HCT116 (cell line): ENCODE measurements at regions not wholly inside any gene's neighbourhood (a gene's known extent, or its start where the extent isn't known, plus 50 kb on each side); places are given as distances from the start of the nearest gene placed in this dataset.

Source experiments
- ATAC-seq: fragments of 200-7000 bp; cut with Tn5 transposase; 2 replicates; pipeline ENCODE4 v1.9.1; 2020; ENCODE audit warnings: mild to moderate bottlenecking, moderate library complexity
- BruUV-seq: library from RNA; stranded (reverse); fragments of 400-500 nt; replicated peaks from 2 replicates; lab custom pipeline; 2021; lab: Mats Ljungman, UMichigan
- CTCF ChIA-PET: fragments of 300-600 bp; sonication (Branson Sonifier 250); formaldehyde crosslinking; loops from one replicate; lab custom pipeline; 2021; ENCODE audit warnings: antibody characterized with exemption; lab: Charles Lee
- POLR2A ChIA-PET: fragments of 300-600, 350-600 bp; sonication (Branson Sonifier 250); formaldehyde crosslinking; loops from one replicate; lab custom pipeline; 2021; ENCODE audit warnings: antibody characterized with exemption; lab: Charles Lee
- RAD21 ChIA-PET, 2 experiments: fragments of 300-600 bp; sonication (Branson Sonifier 250); formaldehyde crosslinking; loops; one replicate each; lab custom pipeline; 2023; ENCODE audit warnings: low total read pairs in 2 of 2; ENCODE audit not compliant: uncharacterized antibody in 2 of 2, unreplicated experiment in 2 of 2, low non-redundant PET in 1 of 2; lab: Charles Lee
- DNase-seq: peaks from one replicate; pipeline ENCODE4 v3.0.0-alpha.2; 2010; ENCODE audit warnings: low read depth, low spot score
- H2AFZ ChIP-seq: fragments of 200-600 bp; shearing (Covaris generic), sonication (generic); 2 replicates; pipeline ENCODE4 v1.6.1; 2017; ENCODE audit warnings: low read depth, mixed run types, mixed read lengths, antibody characterized with exemption, low read length; ENCODE audit not compliant: poor library complexity, severe bottlenecking
- H3K27ac ChIP-seq: 2 replicates; pipeline ENCODE4 v1.5.1; 2012; ENCODE audit warnings: low read depth, low read length
- H3K27me3 ChIP-seq: fragments of 200-600 bp; sonication (generic); 2 replicates; pipeline ENCODE4 v1.6.1; 2016; ENCODE audit warnings: mixed run types, low read length, mixed read lengths; ENCODE audit not compliant: insufficient read depth
- H3K36me3 ChIP-seq, 2 experiments: fragments of 200-500 bp in 1 of 2; fragments of 200-600 bp in 1 of 2; sonication (Bioruptor generic) in 1 of 2; sonication (generic) in 1 of 2; 2 replicates each; pipeline versions ENCODE4 v1.5.1 to v1.6.1; 2014 to 2016; ENCODE audit warnings: low read length in 2 of 2, inconsistent platforms in 1 of 2, mixed read lengths in 1 of 2, mixed run types in 1 of 2; ENCODE audit not compliant: insufficient read depth in 2 of 2, control insufficient read depth in 1 of 2
- H3K4me1 ChIP-seq, 2 experiments: fragments of 200-600 bp in 1 of 2; sonication (generic) in 1 of 2; 2 replicates each; pipeline versions ENCODE4 v1.5.1 to v1.6.1; 2012 to 2017; ENCODE audit warnings: low read length in 2 of 2, inconsistent platforms in 1 of 2, mild to moderate bottlenecking in 1 of 2, mixed read lengths in 1 of 2, mixed run types in 1 of 2, moderate library complexity in 1 of 2; ENCODE audit not compliant: insufficient read depth in 2 of 2, control insufficient read depth in 1 of 2
- H3K4me2 ChIP-seq: fragments of 200-600 bp; sonication (generic); 2 replicates; pipeline ENCODE4 v1.6.1; 2017; ENCODE audit warnings: mixed run types, low read length, mixed read lengths
- H3K4me3 ChIP-seq, 2 experiments: fragments of 200-600 bp in 1 of 2; sonication (generic) in 1 of 2; replicated peaks in 1 of 2; 2 replicates each; pipeline ENCODE4 v1.5.1; 2011 to 2016; ENCODE audit warnings: low read length in 2 of 2, control low read depth in 1 of 2, low read depth in 1 of 2, mild to moderate bottlenecking in 1 of 2, mixed read lengths in 1 of 2, mixed run types in 1 of 2
- H3K79me2 ChIP-seq: fragments of 200-600 bp; sonication (generic); 2 replicates; pipeline ENCODE4 v1.6.1; 2017; ENCODE audit warnings: mild to moderate bottlenecking, mixed run types, low read length, moderate library complexity, mixed read lengths; ENCODE audit not compliant: insufficient read depth
- H3K9ac ChIP-seq: fragments of 200-600 bp; sonication (generic); 2 replicates; pipeline ENCODE4 v1.6.1; 2016; ENCODE audit warnings: low read length, mixed read lengths
- H3K9me2 ChIP-seq: fragments of 200-600 bp; sonication (generic), shearing (Covaris generic); 2 replicates; pipeline ENCODE4 v1.6.1; 2017; ENCODE audit warnings: mixed run types, mild to moderate bottlenecking, moderate library complexity; ENCODE audit not compliant: insufficient read depth
- H3K9me3 ChIP-seq, 2 experiments: fragments of 200-500 bp in 1 of 2; fragments of 200-600 bp in 1 of 2; sonication (Bioruptor generic) in 1 of 2; sonication (generic) in 1 of 2; 2 replicates each; pipeline ENCODE4 v1.6.1; 2014 to 2017; ENCODE audit warnings: low read length in 2 of 2, mixed read lengths in 2 of 2, inconsistent platforms in 1 of 2, low read depth in 1 of 2, mild to moderate bottlenecking in 1 of 2, mixed run types in 1 of 2, moderate library complexity in 1 of 2; ENCODE audit not compliant: control insufficient read depth in 1 of 2, insufficient read depth in 1 of 2
- H4K20me1 ChIP-seq: fragments of 200-600 bp; sonication (generic), shearing (Covaris generic); 2 replicates; pipeline ENCODE4 v1.6.1; 2017; ENCODE audit warnings: mixed run types, mild to moderate bottlenecking, moderate library complexity; ENCODE audit not compliant: insufficient read depth
- CBX3 ChIP-seq: IDR thresholded peaks from 2 replicates; pipeline ENCODE4 v1.6.1; 2012; ENCODE audit warnings: low read depth
- CEBPB ChIP-seq: IDR thresholded peaks from 2 replicates; pipeline ENCODE4 v1.6.1; 2012; ENCODE audit warnings: low read depth
- EGR1 ChIP-seq: IDR thresholded peaks from 2 replicates; pipeline ENCODE4 v1.6.1; 2012; ENCODE audit warnings: low read depth
- ELF1 ChIP-seq: IDR thresholded peaks from 2 replicates; pipeline ENCODE4 v1.6.1; 2012; ENCODE audit warnings: low read depth, borderline replicate concordance
- EZH2 ChIP-seq: fragments of 200-600 bp; sonication (generic); IDR thresholded peaks from 2 replicates; pipeline ENCODE4 v1.6.1; 2017; ENCODE audit warnings: antibody characterized with exemption, mixed run types
- EZH2phosphoT487 ChIP-seq: fragments of 200-600 bp; IDR thresholded peaks from 2 replicates; pipeline ENCODE4 v1.6.1; 2018; ENCODE audit warnings: antibody characterized with exemption, borderline replicate concordance
- FOSL1 ChIP-seq: IDR thresholded peaks from 2 replicates; pipeline ENCODE4 v1.6.1; 2012; ENCODE audit warnings: low read depth
- JUND ChIP-seq: IDR thresholded peaks from 2 replicates; pipeline ENCODE4 v1.6.1; 2012
- POLR2A ChIP-seq: IDR thresholded peaks from 2 replicates; pipeline ENCODE4 v1.7.0; 2011; ENCODE audit warnings: borderline replicate concordance; ENCODE audit not compliant: insufficient read depth, insufficient read length; ENCODE audit errors: extremely low read depth
- POLR2AphosphoS5 ChIP-seq: IDR thresholded peaks from 2 replicates; pipeline ENCODE4 v1.6.1; 2011; ENCODE audit warnings: mild to moderate bottlenecking, low read depth, low read length, moderate library complexity
- SIN3A ChIP-seq: IDR thresholded peaks from 2 replicates; pipeline ENCODE4 v1.6.1; 2012; ENCODE audit warnings: low read depth
- SP1 ChIP-seq: IDR thresholded peaks from 2 replicates; pipeline ENCODE4 v1.6.1; 2012; ENCODE audit warnings: low read depth
- SRF ChIP-seq: IDR thresholded peaks from 2 replicates; pipeline ENCODE4 v1.6.1; 2012; ENCODE audit warnings: low read depth
- TCF7L2 ChIP-seq: IDR thresholded peaks from 2 replicates; pipeline ENCODE4 v1.7.0; 2011; ENCODE audit warnings: borderline replicate concordance, inconsistent platforms; ENCODE audit not compliant: insufficient read depth, insufficient read length; ENCODE audit errors: extremely low read depth
- YY1 ChIP-seq: IDR thresholded peaks from 2 replicates; pipeline ENCODE4 v1.6.1; 2011; ENCODE audit warnings: low read length, low read depth, moderate library complexity, mild to moderate bottlenecking; ENCODE audit not compliant: insufficient replicate concordance; ENCODE audit errors: extremely low read depth
- ZFX ChIP-seq: fragments of 450-650 bp; IDR thresholded peaks from 2 replicates; pipeline ENCODE4 v1.6.1; 2017
- ZNF274 ChIP-seq: fragments of 200-500 bp; sonication (Bioruptor generic); IDR thresholded peaks from 2 replicates; pipeline ENCODE4 v1.6.1; 2014; ENCODE audit warnings: mild to moderate bottlenecking, low read depth, low read length, inconsistent platforms
- intact Hi-C: fragments of 100-400 bp; cut with micrococcal nuclease; formaldehyde crosslinking; loops from 2 replicates; pipeline ENCODE4 v1.10.0; 2022
- TF ChIP-seq, protein P1 (sequence below): IDR thresholded peaks from 2 replicates; pipeline ENCODE4 v1.6.1; 2011; ENCODE audit warnings: mild to moderate bottlenecking, low read length, moderate library complexity; ENCODE audit not compliant: insufficient replicate concordance; ENCODE audit errors: extremely low read depth
- TF ChIP-seq, protein P2 (sequence below): IDR thresholded peaks from 2 replicates; pipeline ENCODE4 v1.6.1; 2012

DNA sequence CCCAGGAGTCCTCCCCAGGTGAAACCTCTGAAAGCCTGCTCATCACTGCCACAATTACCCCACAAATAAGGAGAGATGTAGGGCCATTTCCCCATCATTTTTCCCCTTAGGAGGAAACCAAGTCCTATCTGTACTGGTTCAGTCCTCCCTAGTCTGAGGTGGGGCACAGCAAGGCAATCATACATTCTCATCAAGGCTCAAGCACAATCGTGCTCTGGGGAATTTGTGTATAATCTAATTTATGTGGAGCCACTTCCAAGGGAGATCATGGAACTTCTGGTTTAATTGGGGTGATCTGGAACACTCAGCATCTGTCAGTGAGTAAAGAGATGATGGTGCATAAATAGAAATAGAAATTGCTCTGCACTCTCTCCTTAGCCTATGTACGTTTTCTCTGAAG is 546.9 kb downstream of the IGSF11 start:
- H3K27ac ChIP-seq = no peak overlapping the region
- H3K9me2 ChIP-seq = no peaks in the 10 kb centered on the region; the same call in 1 of the 2 replicates
- ATAC-seq = no peak
- POLR2A ChIA-PET = no interaction called here
- H3K9me3 ChIP-seq = no peaks in the 10 kb centered on the region
- no peak for DNase-seq
- no peaks in the 10 kb centered on the region for H3K4me1 ChIP-seq
- intact Hi-C loops = no loop called here
- CTCF ChIA-PET = no interaction called here
- no TSS peak for BruUV-seq
- H4K20me1 ChIP-seq = no peaks in the 10 kb centered on the region; the same call in 1 of the 2 replicates
- H3K36me3 ChIP-seq = no peaks in the 10 kb centered on the region
- H2AFZ ChIP-seq = no peak overlapping the region
- TF ChIP-seq, protein P1, sequence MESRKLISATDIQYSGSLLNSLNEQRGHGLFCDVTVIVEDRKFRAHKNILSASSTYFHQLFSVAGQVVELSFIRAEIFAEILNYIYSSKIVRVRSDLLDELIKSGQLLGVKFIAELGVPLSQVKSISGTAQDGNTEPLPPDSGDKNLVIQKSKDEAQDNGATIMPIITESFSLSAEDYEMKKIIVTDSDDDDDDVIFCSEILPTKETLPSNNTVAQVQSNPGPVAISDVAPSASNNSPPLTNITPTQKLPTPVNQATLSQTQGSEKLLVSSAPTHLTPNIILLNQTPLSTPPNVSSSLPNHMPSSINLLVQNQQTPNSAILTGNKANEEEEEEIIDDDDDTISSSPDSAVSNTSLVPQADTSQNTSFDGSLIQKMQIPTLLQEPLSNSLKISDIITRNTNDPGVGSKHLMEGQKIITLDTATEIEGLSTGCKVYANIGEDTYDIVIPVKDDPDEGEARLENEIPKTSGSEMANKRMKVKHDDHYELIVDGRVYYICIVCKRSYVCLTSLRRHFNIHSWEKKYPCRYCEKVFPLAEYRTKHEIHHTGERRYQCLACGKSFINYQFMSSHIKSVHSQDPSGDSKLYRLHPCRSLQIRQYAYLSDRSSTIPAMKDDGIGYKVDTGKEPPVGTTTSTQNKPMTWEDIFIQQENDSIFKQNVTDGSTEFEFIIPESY = no peak
- TF ChIP-seq SRF = no peak
- TF ChIP-seq POLR2A = no peak
- TF ChIP-seq ELF1 = no peak
- no peak for TF ChIP-seq CBX3
- no peak for TF ChIP-seq ZNF274
- no peak for TF ChIP-seq EGR1
- TF ChIP-seq SIN3A = no peak
- TF ChIP-seq ZFX = no peak
- TF ChIP-seq POLR2AphosphoS5 = no peak
- no peak for TF ChIP-seq CEBPB
- TF ChIP-seq JUND = no peak
- TF ChIP-seq EZH2phosphoT487 = no peak
- TF ChIP-seq YY1 = no peak
- no peak for TF ChIP-seq SP1
- no peak for TF ChIP-seq FOSL1
- no peak for TF ChIP-seq TCF7L2
- TF ChIP-seq, protein P2, sequence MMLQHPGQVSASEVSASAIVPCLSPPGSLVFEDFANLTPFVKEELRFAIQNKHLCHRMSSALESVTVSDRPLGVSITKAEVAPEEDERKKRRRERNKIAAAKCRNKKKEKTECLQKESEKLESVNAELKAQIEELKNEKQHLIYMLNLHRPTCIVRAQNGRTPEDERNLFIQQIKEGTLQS = no peak
- no peak for TF ChIP-seq EZH2
- H3K4me3 ChIP-seq = no peak overlapping the region
- no peak overlapping the region for H3K4me2 ChIP-seq
- H3K79me2 ChIP-seq = no peaks in the 10 kb centered on the region
- H3K27me3 ChIP-seq = no peaks in the 10 kb centered on the region
- no peak overlapping the region for H3K9ac ChIP-seq
- RAD21 ChIA-PET = no interaction called here
